Liver (tissue), 8 donors: ENCODE measurements at regions not wholly inside any gene's neighbourhood (a gene's known extent, or its start where the extent isn't known, plus 50 kb on each side); places are given as distances from the start of the nearest gene placed in this dataset.

Experiments used
- DNase-seq: peaks from one replicate; pipeline ENCODE4 v3.0.0-alpha.2; 2017; ENCODE audit warnings: low spot score
- H3K27ac ChIP-seq, 2 donors: one replicate each; pipeline ENCODE4 v1.7.0; 2013; ENCODE audit warnings: inconsistent platforms in 2 of 2, low read length in 2 of 2, control low read depth in 1 of 2, low read depth in 1 of 2, mild to moderate bottlenecking in 1 of 2
- H3K27me3 ChIP-seq, 4 donors: one replicate each; pipeline versions ENCODE4 v1.6.1 to v1.7.0; 2013; ENCODE audit warnings: low read length in 3 of 4, inconsistent platforms in 1 of 4, mild to moderate bottlenecking in 1 of 4, moderate library complexity in 1 of 4; ENCODE audit not compliant: control insufficient read depth in 4 of 4, insufficient read depth in 4 of 4
- H3K36me3 ChIP-seq, 4 donors: one replicate each; pipeline versions ENCODE4 v1.6.1 to v1.7.0; 2013; ENCODE audit warnings: low read length in 3 of 4, mild to moderate bottlenecking in 3 of 4, low read depth in 1 of 4, moderate library complexity in 1 of 4; ENCODE audit not compliant: control insufficient read depth in 4 of 4, insufficient read depth in 3 of 4
- H3K4me1 ChIP-seq, 4 donors: one replicate each; pipeline versions ENCODE4 v1.6.1 to v1.7.0; 2013; ENCODE audit warnings: low read length in 3 of 4, mild to moderate bottlenecking in 3 of 4, moderate library complexity in 1 of 4; ENCODE audit not compliant: control insufficient read depth in 4 of 4, insufficient read depth in 4 of 4
- H3K4me3 ChIP-seq, 3 donors: one replicate each; pipeline versions ENCODE4 v1.6.1 to v1.7.0; 2013; ENCODE audit warnings: low read length in 3 of 3, control low read depth in 1 of 3, low read depth in 1 of 3, mild to moderate bottlenecking in 1 of 3
- H3K9ac ChIP-seq, 2 donors: one replicate each; pipeline ENCODE4 v1.7.0; 2013; ENCODE audit warnings: low read length in 2 of 2, mild to moderate bottlenecking in 2 of 2, moderate library complexity in 2 of 2, control low read depth in 1 of 2, low read depth in 1 of 2
- H3K9me3 ChIP-seq, 4 donors: one replicate each; pipeline versions ENCODE4 v1.6.1 to v1.7.0; 2013; ENCODE audit warnings: low read length in 3 of 4; ENCODE audit not compliant: control insufficient read depth in 4 of 4
- CTCF ChIP-seq: fragments of 150-350 bp; IDR thresholded peaks from 2 replicates; pipeline ENCODE4 v1.5.1; 2017; ENCODE audit warnings: improper control_type of control experiment, low read depth, low read length; ENCODE audit not compliant: missing input control
- EGR1 ChIP-seq, 2 donors: IDR thresholded peaks; 2 replicates each; pipeline ENCODE4 v1.6.1; 2016 to 2018; ENCODE audit warnings: antibody characterized with exemption in 2 of 2, low read depth in 2 of 2
- FOXA1 ChIP-seq: IDR thresholded peaks from 2 replicates; pipeline ENCODE4 v1.6.1; 2016; ENCODE audit warnings: antibody characterized with exemption
- GABPA ChIP-seq, 2 donors: IDR thresholded peaks in 1 of 2; conservative IDR thresholded peaks in 1 of 2; 2 replicates each; pipeline ENCODE4 v1.6.1; 2016; ENCODE audit warnings: antibody characterized with exemption in 2 of 2, mild to moderate bottlenecking in 1 of 2, moderate library complexity in 1 of 2
- HNF4A ChIP-seq, 2 donors: conservative IDR thresholded peaks; 2 replicates each; pipeline ENCODE4 v1.6.1; 2016; ENCODE audit warnings: antibody characterized with exemption in 2 of 2, mild to moderate bottlenecking in 2 of 2
- HNF4G ChIP-seq: IDR thresholded peaks from 2 replicates; pipeline ENCODE4 v1.6.1; 2016; ENCODE audit warnings: antibody characterized with exemption
- JUND ChIP-seq, 2 donors: IDR thresholded peaks; 2 replicates each; pipeline ENCODE4 v1.6.1; 2016; ENCODE audit warnings: antibody characterized with exemption in 2 of 2
- NR2F2 ChIP-seq: IDR thresholded peaks from 2 replicates; pipeline ENCODE4 v1.6.1; 2016; ENCODE audit warnings: antibody characterized with exemption
- RAD21 ChIP-seq, 2 donors: IDR thresholded peaks; 2 replicates each; pipeline ENCODE4 v1.6.1; 2016; ENCODE audit warnings: antibody characterized with exemption in 2 of 2, mild to moderate bottlenecking in 2 of 2
- REST ChIP-seq: IDR thresholded peaks from 2 replicates; pipeline ENCODE4 v1.6.1; 2016; ENCODE audit warnings: antibody characterized with exemption, mild to moderate bottlenecking
- RXRA ChIP-seq, 2 donors: IDR thresholded peaks; 2 replicates each; pipeline ENCODE4 v1.6.1; 2017 to 2018; ENCODE audit warnings: antibody characterized with exemption in 2 of 2, mild to moderate bottlenecking in 1 of 2
- SP1 ChIP-seq: IDR thresholded peaks from 2 replicates; pipeline ENCODE4 v1.6.1; 2018; ENCODE audit warnings: antibody characterized with exemption, mild to moderate bottlenecking
- TAF1 ChIP-seq: conservative IDR thresholded peaks from 2 replicates; pipeline ENCODE4 v1.6.1; 2016; ENCODE audit warnings: antibody characterized with exemption, mild to moderate bottlenecking
- YY1 ChIP-seq: IDR thresholded peaks from 2 replicates; pipeline ENCODE4 v1.6.1; 2016; ENCODE audit warnings: antibody characterized with exemption, mild to moderate bottlenecking
- WGBS: extraction: QIAGEN DNeasy Blood & Tissue Kit; methylation state at CpG from one replicate; pipeline ENCODE4 v1.1.7; 2013; 5-methylcytosine and 5-hydroxymethylcytosine counted together
- TF ChIP-seq, protein P1 (sequence below): IDR thresholded peaks from 2 replicates; pipeline ENCODE4 v1.6.1; 2016; ENCODE audit warnings: antibody characterized with exemption
- TF ChIP-seq, protein P2 (sequence below): IDR thresholded peaks from 2 replicates; pipeline ENCODE4 v1.6.1; 2016; ENCODE audit warnings: antibody characterized with exemption
- donor health status: healthy.
- donor health status: healthy.
- donor health status: healthy.
- donor health status: healthy.
- donor health status: healthy.

DNA sequence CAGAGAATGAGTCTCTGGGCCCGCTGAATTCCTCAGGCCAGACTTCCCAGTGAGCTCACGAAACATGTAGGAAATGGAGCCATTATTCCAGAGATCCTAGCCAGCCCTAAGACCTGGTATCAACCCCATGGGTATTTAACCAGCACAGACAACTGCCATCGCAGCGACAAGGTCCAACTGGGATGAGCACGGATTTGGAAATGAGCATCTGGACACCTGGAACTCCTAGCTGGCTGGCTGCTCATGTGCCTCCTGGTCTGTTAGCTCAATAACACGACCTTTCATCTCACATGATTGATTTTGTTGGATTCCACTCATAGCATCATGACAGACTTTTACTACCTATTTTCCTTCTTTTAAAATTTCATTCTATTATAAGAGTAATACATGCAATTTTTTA is 51.0 kb downstream of the POU3F3 start:
- Histone ChIP-seq H3K27me3 (peaks cover 0 to 5% (median under 1%) of the 10 kb centered on the region in 4 donors), H3K4me3 (no peak overlapping the region), H3K36me3 (no peaks in the 10 kb centered on the region), H3K27ac (no peak overlapping the region), H3K4me1 (peaks cover 0 to 2% (median 0%) of the 10 kb centered on the region in 4 donors), H3K9me3 (no peaks in the 10 kb centered on the region), H3K9ac (no peak overlapping the region)
- no peak for DNase-seq
- 53% methylated on average over 6 of the region's 6 CpGs for WGBS
- no peak for TF ChIP-seq GABPA (IDR thresholded peaks at IDR 0.05 in 1 of 2, conservative IDR thresholded peaks at IDR 0.05 in 1 of 2)
- TF ChIP-seq, protein P1, sequence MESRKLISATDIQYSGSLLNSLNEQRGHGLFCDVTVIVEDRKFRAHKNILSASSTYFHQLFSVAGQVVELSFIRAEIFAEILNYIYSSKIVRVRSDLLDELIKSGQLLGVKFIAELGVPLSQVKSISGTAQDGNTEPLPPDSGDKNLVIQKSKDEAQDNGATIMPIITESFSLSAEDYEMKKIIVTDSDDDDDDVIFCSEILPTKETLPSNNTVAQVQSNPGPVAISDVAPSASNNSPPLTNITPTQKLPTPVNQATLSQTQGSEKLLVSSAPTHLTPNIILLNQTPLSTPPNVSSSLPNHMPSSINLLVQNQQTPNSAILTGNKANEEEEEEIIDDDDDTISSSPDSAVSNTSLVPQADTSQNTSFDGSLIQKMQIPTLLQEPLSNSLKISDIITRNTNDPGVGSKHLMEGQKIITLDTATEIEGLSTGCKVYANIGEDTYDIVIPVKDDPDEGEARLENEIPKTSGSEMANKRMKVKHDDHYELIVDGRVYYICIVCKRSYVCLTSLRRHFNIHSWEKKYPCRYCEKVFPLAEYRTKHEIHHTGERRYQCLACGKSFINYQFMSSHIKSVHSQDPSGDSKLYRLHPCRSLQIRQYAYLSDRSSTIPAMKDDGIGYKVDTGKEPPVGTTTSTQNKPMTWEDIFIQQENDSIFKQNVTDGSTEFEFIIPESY, result no peak
- no peak for TF ChIP-seq SP1
- TF ChIP-seq JUND (IDR thresholded peaks at IDR 0.05), result no peak
- peak in 1 of 2 donors; percentile 6 for TF ChIP-seq HNF4A (conservative IDR thresholded peaks at IDR 0.05)

GRCh38 chr2:104909317-104909716 is 55.4 kb downstream of the POU3F3 start:
- Histone ChIP-seq H3K9ac (no peak overlapping the region), H3K27ac (no peak overlapping the region), H3K4me1 (no peaks in the 10 kb centered on the region), H3K9me3 (no peaks in the 10 kb centered on the region), H3K36me3 (no peaks in the 10 kb centered on the region), H3K4me3 (no peak overlapping the region), H3K27me3 (no peaks in the 10 kb centered on the region)
- DNase-seq, result no peak
- no peak for TF ChIP-seq RAD21 (IDR thresholded peaks at IDR 0.05)
- TF ChIP-seq HNF4A (conservative IDR thresholded peaks at IDR 0.05), result no peak
- TF ChIP-seq, protein P2, sequence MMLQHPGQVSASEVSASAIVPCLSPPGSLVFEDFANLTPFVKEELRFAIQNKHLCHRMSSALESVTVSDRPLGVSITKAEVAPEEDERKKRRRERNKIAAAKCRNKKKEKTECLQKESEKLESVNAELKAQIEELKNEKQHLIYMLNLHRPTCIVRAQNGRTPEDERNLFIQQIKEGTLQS, result no peak
- no peak for TF ChIP-seq HNF4G
- TF ChIP-seq, protein P1, result no peak
- no peak for TF ChIP-seq EGR1 (IDR thresholded peaks at IDR 0.05; ENCODE audit: low read depth in 2 of 2)
- no peak for TF ChIP-seq FOXA1
- TF ChIP-seq YY1, result no peak
- TF ChIP-seq SP1, result no peak
- TF ChIP-seq RXRA (IDR thresholded peaks at IDR 0.05), result no peak
- no peak for TF ChIP-seq JUND (IDR thresholded peaks at IDR 0.05)
- TF ChIP-seq TAF1, result no peak
- TF ChIP-seq NR2F2, result no peak
- TF ChIP-seq CTCF, result no peak
- TF ChIP-seq REST, result no peak
- WGBS, result 85% methylated on average over 5 of the region's 5 CpGs
